Endothelial cell of umbilical vein (primary cell): ENCODE measurements at regions not wholly inside any gene's neighbourhood (a gene's known extent, or its start where the extent isn't known, plus 50 kb on each side); places are given as distances from the start of the nearest gene placed in this dataset.

Experiments
- BruUV-seq: library from RNA; stranded (reverse); fragments of 400-500 nt; replicated peaks from 2 replicates; lab custom pipeline; 2021; lab: Mats Ljungman, UMichigan
- CTCF ChIA-PET: fragments of 300-600, 350-600 bp; sonication (Branson Sonifier 250); formaldehyde crosslinking; loops from one replicate; lab custom pipeline; 2021; ENCODE audit warnings: antibody characterized with exemption, inconsistent platforms; lab: Charles Lee
- POLR2A ChIA-PET: fragments of 300-600, 350-600 bp; sonication (Branson Sonifier 250); formaldehyde crosslinking; loops from one replicate; lab custom pipeline; 2021; ENCODE audit warnings: antibody characterized with exemption, inconsistent platforms; lab: Charles Lee
- DNase-seq: peaks from one replicate; pipeline ENCODE4 v3.0.0-alpha.2; 2011; ENCODE audit warnings: low read depth, low spot score
- FAIRE-seq: peaks from 2 replicates; lab custom pipeline; 2011; peaks lifted over from hg19 to GRCh38; lab: Jason Lieb, UNC
- H2AFZ ChIP-seq: 2 replicates; pipeline ENCODE4 v1.6.0; 2012; ENCODE audit warnings: low read depth, low read length, control low read depth, inconsistent platforms
- H3K27ac ChIP-seq: 2 replicates; pipeline ENCODE4 v1.5.1; 2011; ENCODE audit warnings: low read depth, mild to moderate bottlenecking, control low read depth, low read length, moderate library complexity; ENCODE audit not compliant: insufficient read depth
- H3K27me3 ChIP-seq, 2 experiments: 2 replicates each; pipeline versions ENCODE4 v1.6.0 to v1.6.1; 2011; ENCODE audit warnings: low read length in 2 of 2, mixed read lengths in 1 of 2; ENCODE audit not compliant: control insufficient read depth in 2 of 2, insufficient read depth in 2 of 2
- H3K36me3 ChIP-seq, 2 experiments: 2 replicates in 1 of 2; 3 replicates in 1 of 2; pipeline ENCODE4 v1.5.1; 2011; ENCODE audit warnings: low read length in 2 of 2, mild to moderate bottlenecking in 1 of 2, moderate library complexity in 1 of 2; ENCODE audit not compliant: control insufficient read depth in 2 of 2, insufficient read depth in 2 of 2; ENCODE audit errors: extremely low read depth in 1 of 2
- H3K4me1 ChIP-seq: 3 replicates; pipeline ENCODE4 v1.5.1; 2011; ENCODE audit warnings: mild to moderate bottlenecking, low read length; ENCODE audit not compliant: control insufficient read depth, insufficient read depth; ENCODE audit errors: extremely low read depth
- H3K4me2 ChIP-seq: 2 replicates; pipeline ENCODE4 v1.6.1; 2011; ENCODE audit warnings: low read length, control low read depth, mixed read lengths; ENCODE audit not compliant: insufficient read depth
- H3K4me3 ChIP-seq, 3 experiments: fragments of 200-600 bp in 1 of 3; sonication (generic), shearing (Covaris generic) in 1 of 3; replicated peaks in 1 of 3; 2 replicates each; pipeline ENCODE4 v1.5.1; 2011 to 2016; ENCODE audit warnings: control low read depth in 3 of 3, low read length in 3 of 3, mild to moderate bottlenecking in 2 of 3, inconsistent platforms in 1 of 3, low read depth in 1 of 3, moderate library complexity in 1 of 3; ENCODE audit not compliant: insufficient read depth in 1 of 3
- H3K79me2 ChIP-seq: 2 replicates; pipeline ENCODE4 v1.6.0; 2012; ENCODE audit warnings: low read length, inconsistent platforms; ENCODE audit not compliant: control insufficient read depth, insufficient read depth
- H3K9ac ChIP-seq: replicated peaks from 2 replicates; pipeline ENCODE3; 2011; ENCODE audit warnings: low read length, control low read depth; ENCODE audit not compliant: insufficient read depth; ENCODE audit errors: extremely low read depth
- H3K9me1 ChIP-seq: replicated peaks from 3 replicates; pipeline ENCODE4 v1.6.0; 2011; ENCODE audit warnings: mild to moderate bottlenecking, low read length; ENCODE audit not compliant: control insufficient read depth, insufficient read depth; ENCODE audit errors: extremely low read depth
- H3K9me3 ChIP-seq: replicated peaks from 2 replicates; pipeline ENCODE4 v1.5.1; 2012; ENCODE audit warnings: low read length, inconsistent platforms; ENCODE audit not compliant: control insufficient read depth, insufficient read depth
- H4K20me1 ChIP-seq: replicated peaks from 2 replicates; pipeline ENCODE3; 2011; ENCODE audit warnings: mild to moderate bottlenecking, low read length; ENCODE audit not compliant: control insufficient read depth, insufficient read depth; ENCODE audit errors: extremely low read depth
- CTCF ChIP-seq, 2 donors: IDR thresholded peaks; 1 replicate in 1 of 2; 2 replicates in 1 of 2; pipeline ENCODE4 v1.5.1; 2011; ENCODE audit warnings: low read length in 2 of 2, mild to moderate bottlenecking in 2 of 2, moderate library complexity in 2 of 2, control low read depth in 1 of 2, inconsistent platforms in 1 of 2, low read depth in 1 of 2; ENCODE audit not compliant: insufficient read depth in 1 of 2; ENCODE audit errors: extremely low read depth in 1 of 2
- EZH2 ChIP-seq: IDR thresholded peaks from 2 replicates; pipeline ENCODE4 v1.6.1; 2012; ENCODE audit warnings: borderline replicate concordance, low read depth, mild to moderate bottlenecking, moderate library complexity, low read length, inconsistent platforms; ENCODE audit not compliant: severe bottlenecking
- FOS ChIP-seq: IDR thresholded peaks from 2 replicates; pipeline ENCODE4 v1.6.1; 2011; ENCODE audit warnings: mild to moderate bottlenecking, low read length, moderate library complexity, borderline replicate concordance; ENCODE audit not compliant: insufficient read depth
- GATA2 ChIP-seq: IDR thresholded peaks from 2 replicates; pipeline ENCODE4 v1.7.0; 2011; ENCODE audit warnings: low read depth, mild to moderate bottlenecking, moderate library complexity, mixed read lengths, low read length; ENCODE audit not compliant: insufficient read length, insufficient read depth
- JUN ChIP-seq: IDR thresholded peaks from 2 replicates; pipeline ENCODE4 v1.6.1; 2011; ENCODE audit warnings: borderline replicate concordance, low read depth; ENCODE audit not compliant: insufficient read length, insufficient read depth
- MAX ChIP-seq: IDR thresholded peaks from 2 replicates; pipeline ENCODE4 v1.6.1; 2011; ENCODE audit not compliant: insufficient read depth, insufficient read length
- MYC ChIP-seq: IDR thresholded peaks from one replicate; pipeline ENCODE4 v1.6.1; 2011; ENCODE audit warnings: mild to moderate bottlenecking, low read depth, low read length
- POLR2A ChIP-seq: IDR thresholded peaks from 2 replicates; pipeline ENCODE4 v1.6.1; 2012; ENCODE audit warnings: low read depth, mild to moderate bottlenecking, control low read depth, low read length
- POLR2AphosphoS5 ChIP-seq: IDR thresholded peaks from 2 replicates; pipeline ENCODE4 v1.6.1; 2012; ENCODE audit warnings: low read depth, mild to moderate bottlenecking, control low read depth, low read length, moderate library complexity; ENCODE audit not compliant: insufficient read depth
- dilution Hi-C: fragments of 300-500 bp; cut with MboI; formaldehyde crosslinking; loops from one replicate; pipeline ENCODE4 v1.15.0; 2019; ENCODE audit warnings: low sequenced_read_pairs; ENCODE audit not compliant: extremely low pct_ligation_motif_present
- intact Hi-C: fragments of 100-400 bp; cut with micrococcal nuclease; formaldehyde crosslinking; loops from one replicate; pipeline ENCODE4 v1.10.0; 2022

DNA sequence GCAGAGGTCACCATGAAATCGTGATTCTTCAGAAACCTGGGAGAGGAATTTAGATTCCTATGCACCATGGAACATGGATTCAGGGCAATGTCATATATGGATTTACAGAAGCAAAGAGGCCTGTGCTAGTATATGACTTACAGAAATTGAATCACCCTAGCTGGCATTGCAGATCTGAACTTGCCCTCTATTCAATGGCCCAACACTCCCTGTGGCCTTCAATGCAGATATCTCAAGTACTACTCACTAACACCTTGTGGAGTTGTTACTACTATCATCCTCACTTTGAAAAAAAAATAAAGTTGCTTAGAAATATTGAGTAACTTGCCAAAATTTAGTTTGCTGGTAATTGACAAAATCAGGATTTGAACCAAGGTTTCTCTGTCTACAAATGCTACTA lies 305.4 kb upstream of the SLITRK1 start:
- DNase-seq: no peak
- Histone ChIP-seq H2AFZ (no peak overlapping the region), H3K4me2 (no peak overlapping the region), H3K9me1 (no peaks in the 10 kb centered on the region), H3K4me1 (no peaks in the 10 kb centered on the region), H3K79me2 (no peaks in the 10 kb centered on the region), H3K9me3 (no peaks in the 10 kb centered on the region), H4K20me1 (no peaks in the 10 kb centered on the region), H3K9ac (no peak overlapping the region), H3K27me3 (no peaks in the 10 kb centered on the region), H3K27ac (no peak overlapping the region), H3K36me3 (no peaks in the 10 kb centered on the region), H3K4me3 (no peak overlapping the region)
- intact Hi-C loops (no loop called here), dilution Hi-C loops (no loop called here)
- no TSS peak for BruUV-seq
- ChIA-PET CTCF (no interaction called here), POLR2A (no interaction called here)
- no peak for FAIRE-seq
- TF ChIP-seq MAX (no peak), JUN (no peak), EZH2 (no peak), MYC (no peak), POLR2AphosphoS5 (no peak), POLR2A (no peak), FOS (no peak), GATA2 (no peak), CTCF (IDR thresholded peaks at IDR 0.05; ENCODE audit: extremely low read depth in 1 of 2, insufficient read depth in 1 of 2, low read depth in 1 of 2, low read length in 2 of 2) (no peak)
